Lower leg skin (tissue), 3 donors: ENCODE measurements at regions not wholly inside any gene's neighbourhood (a gene's known extent, or its start where the extent isn't known, plus 50 kb on each side); places are given as distances from the start of the nearest gene placed in this dataset.

Experiments
- POLR2A ChIP-seq, 2 donors: fragments of 450-650 bp; IDR thresholded peaks; one replicate each; pipeline ENCODE4 v1.6.1; 2016 to 2017; ENCODE audit warnings: antibody characterized with exemption in 2 of 2, mild to moderate bottlenecking in 1 of 2, moderate library complexity in 1 of 2
- TF ChIP-seq, protein P1 (sequence below), 3 donors: fragments of 450-650 bp; IDR thresholded peaks; one replicate each; pipeline ENCODE4 v1.5.1; 2016; ENCODE audit warnings: antibody characterized with exemption in 3 of 3, mild to moderate bottlenecking in 3 of 3, moderate library complexity in 2 of 3

DNA sequence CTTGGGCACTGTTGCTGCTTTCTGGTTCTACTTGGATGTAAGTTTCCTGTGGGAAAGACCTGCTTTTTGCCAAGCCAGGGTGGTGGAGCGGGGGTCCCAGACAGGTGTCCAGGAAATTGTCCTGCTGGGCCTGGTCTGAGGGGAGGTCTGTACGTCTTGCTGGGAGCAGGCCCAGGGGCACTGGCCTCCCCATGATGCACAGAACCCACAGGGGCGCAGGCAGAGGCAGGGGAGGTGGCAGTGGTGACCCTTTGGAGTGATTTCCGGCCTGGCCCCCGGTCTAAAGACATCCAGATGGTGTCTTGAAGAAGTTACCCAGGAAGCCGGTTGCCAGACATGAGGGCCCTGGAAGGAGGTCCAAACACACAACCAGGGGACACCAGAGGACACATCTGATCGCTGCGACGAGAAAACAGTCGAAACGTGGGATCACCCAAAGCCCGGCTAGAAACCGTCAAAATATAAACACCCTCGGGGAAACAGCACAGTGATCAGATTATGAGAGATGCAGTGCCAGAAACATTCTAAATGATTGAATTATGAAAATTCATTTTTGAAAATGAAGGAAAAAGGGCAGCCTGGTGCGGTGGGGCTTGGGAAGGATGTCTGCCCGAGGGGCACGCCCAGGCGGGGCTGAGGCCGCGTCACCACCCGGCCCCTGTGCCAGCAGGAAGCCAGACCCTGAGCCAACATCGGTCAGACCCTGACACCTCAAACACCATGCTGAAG is 59.6 kb downstream of the TMEM270 start:
- TF ChIP-seq, protein P1, sequence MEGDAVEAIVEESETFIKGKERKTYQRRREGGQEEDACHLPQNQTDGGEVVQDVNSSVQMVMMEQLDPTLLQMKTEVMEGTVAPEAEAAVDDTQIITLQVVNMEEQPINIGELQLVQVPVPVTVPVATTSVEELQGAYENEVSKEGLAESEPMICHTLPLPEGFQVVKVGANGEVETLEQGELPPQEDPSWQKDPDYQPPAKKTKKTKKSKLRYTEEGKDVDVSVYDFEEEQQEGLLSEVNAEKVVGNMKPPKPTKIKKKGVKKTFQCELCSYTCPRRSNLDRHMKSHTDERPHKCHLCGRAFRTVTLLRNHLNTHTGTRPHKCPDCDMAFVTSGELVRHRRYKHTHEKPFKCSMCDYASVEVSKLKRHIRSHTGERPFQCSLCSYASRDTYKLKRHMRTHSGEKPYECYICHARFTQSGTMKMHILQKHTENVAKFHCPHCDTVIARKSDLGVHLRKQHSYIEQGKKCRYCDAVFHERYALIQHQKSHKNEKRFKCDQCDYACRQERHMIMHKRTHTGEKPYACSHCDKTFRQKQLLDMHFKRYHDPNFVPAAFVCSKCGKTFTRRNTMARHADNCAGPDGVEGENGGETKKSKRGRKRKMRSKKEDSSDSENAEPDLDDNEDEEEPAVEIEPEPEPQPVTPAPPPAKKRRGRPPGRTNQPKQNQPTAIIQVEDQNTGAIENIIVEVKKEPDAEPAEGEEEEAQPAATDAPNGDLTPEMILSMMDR (IDR thresholded peaks at IDR 0.05), result no peak
- TF ChIP-seq POLR2A (IDR thresholded peaks at IDR 0.05), result no peak
